Spinal cord (tissue), 9 donors: ENCODE measurements at regions not wholly inside any gene's neighbourhood (a gene's known extent, or its start where the extent isn't known, plus 50 kb on each side); places are given as distances from the start of the nearest gene placed in this dataset.
"Not testable (repeated sequence)": the region's sequence is repeated elsewhere in the genome, so short reads cannot be mapped to it uniquely, and the experiment has no call there.

Experiments used
- DNase-seq, 6 donors: peaks; one replicate each; pipeline versions ENCODE4 v3.0.0 to v3.0.0-alpha.2; 2013 to 2015; ENCODE audit warnings: low spot score in 6 of 6, low read depth in 4 of 6
- H3K27ac ChIP-seq: one replicate; pipeline ENCODE4 v1.5.1; 2013; ENCODE audit warnings: low read depth, low read length, control low read depth
- H3K27me3 ChIP-seq: one replicate; pipeline ENCODE4 v1.6.1; 2013; ENCODE audit warnings: low read length; ENCODE audit not compliant: control insufficient read depth, insufficient read depth
- H3K36me3 ChIP-seq: one replicate; pipeline ENCODE4 v1.6.1; 2013; ENCODE audit warnings: low read length; ENCODE audit not compliant: control insufficient read depth, insufficient read depth
- H3K4me1 ChIP-seq: one replicate; pipeline ENCODE4 v1.6.1; 2013; ENCODE audit warnings: low read length; ENCODE audit not compliant: control insufficient read depth, insufficient read depth
- H3K4me3 ChIP-seq: one replicate; pipeline ENCODE4 v1.5.1; 2013; ENCODE audit warnings: low read depth, low read length, control low read depth
- H3K9me3 ChIP-seq: one replicate; pipeline ENCODE4 v1.6.1; 2013; ENCODE audit warnings: low read length; ENCODE audit not compliant: control insufficient read depth, insufficient read depth
- WGBS: methylation state at CpG from one replicate; pipeline ENCODE4 v1.1.5; 2013; ENCODE audit warnings: missing lambda C conversion rate; ENCODE audit not compliant: insufficient coverage; 5-methylcytosine and 5-hydroxymethylcytosine counted together
- donor health status: healthy.

- WGBS = 100% methylated on average over 1 of the region's 1 CpG
- Histone ChIP-seq H3K27me3 (no peaks in the 10 kb centered on the region), H3K4me3 (no peak overlapping the region), H3K27ac (no peak overlapping the region), H3K4me1 (peaks cover 32% of the 10 kb centered on the region), H3K36me3 (no peaks in the 10 kb centered on the region), H3K9me3 (no peaks in the 10 kb centered on the region)
- DNase-seq = no peak
These were observed 204.6 kb upstream of the APCDD1 start for GRCh38 chr18:10249801-10250200.

GRCh38 chr18:10252494-10252893, 201.9 kb upstream of the APCDD1 start:
- Histone ChIP-seq H3K27ac (no peak overlapping the region), H3K27me3 (no peaks in the 10 kb centered on the region), H3K9me3 (no peaks in the 10 kb centered on the region), H3K36me3 (no peaks in the 10 kb centered on the region), H3K4me1 (peaks cover 11% of the 10 kb centered on the region), H3K4me3 (no peak overlapping the region)
- no CpG with 5 or more reads among the region's 4 CpGs for WGBS
- no peak for DNase-seq

GRCh38 chr18:10252952-10253705, 201.3 kb upstream of the APCDD1 start:
- Histone ChIP-seq H3K4me1 (peaks cover 5% of the 10 kb centered on the region), H3K36me3 (no peaks in the 10 kb centered on the region), H3K4me3 (no peak overlapping the region), H3K27me3 (no peaks in the 10 kb centered on the region), H3K9me3 (no peaks in the 10 kb centered on the region), H3K27ac (no peak overlapping the region)
- 96% methylated on average over 3 of the region's 5 CpGs for WGBS
- no peak for DNase-seq

- H3K27ac ChIP-seq, H3K4me3 ChIP-seq: not testable (repeated sequence)
- WGBS = no CpG with 5 or more reads among the region's 3 CpGs
These were observed 198.2 kb upstream of the APCDD1 start for GRCh38 chr18:10256276-10256675.

GRCh38 chr18:10258836-10259474, 195.5 kb upstream of the APCDD1 start:
- H3K36me3 ChIP-seq = no peaks in the 10 kb centered on the region
- no peak overlapping the region for H3K4me3 ChIP-seq
- DNase-seq = no peak
- no peaks in the 10 kb centered on the region for H3K27me3 ChIP-seq
- 100% methylated on average over 2 of the region's 5 CpGs for WGBS
- no peak overlapping the region for H3K27ac ChIP-seq
- no peaks in the 10 kb centered on the region for H3K9me3 ChIP-seq
- H3K4me1 ChIP-seq = peaks cover 6% of the 10 kb centered on the region

More at GRCh38 chr18:10256276-10256675, 198.2 kb upstream of the APCDD1 start:
- not testable (repeated sequence) for H3K27me3 ChIP-seq, H3K9me3 ChIP-seq, H3K36me3 ChIP-seq, DNase-seq, H3K4me1 ChIP-seq

- Histone ChIP-seq H3K4me1 (peaks cover 6% of the 10 kb centered on the region), H3K36me3 (no peaks in the 10 kb centered on the region), H3K9me3 (no peaks in the 10 kb centered on the region), H3K27ac (no peak overlapping the region), H3K4me3 (no peak overlapping the region), H3K27me3 (no peaks in the 10 kb centered on the region)
- WGBS = no CpG with 5 or more reads among the region's 3 CpGs
- no peak for DNase-seq
These were observed 194.5 kb upstream of the APCDD1 start for GRCh38 chr18:10259901-10260300.

GRCh38 chr18:10261344-10262276, 192.8 kb upstream of the APCDD1 start:
- no peak for DNase-seq
- 100% methylated on average over 1 of the region's 5 CpGs for WGBS

GRCh38 chr18:10262566-10262965, 191.9 kb upstream of the APCDD1 start:
- H3K9me3 ChIP-seq = no peaks in the 10 kb centered on the region
- 78% methylated on average over 7 of the region's 9 CpGs for WGBS
- peaks cover 6% of the 10 kb centered on the region for H3K4me1 ChIP-seq

More at GRCh38 chr18:10261344-10262276, 192.8 kb upstream of the APCDD1 start:
- Histone ChIP-seq H3K27me3 (no peaks in the 10 kb centered on the region), H3K36me3 (no peaks in the 10 kb centered on the region), H3K27ac (no peak overlapping the region), H3K9me3 (no peaks in the 10 kb centered on the region), H3K4me1 (peaks cover 6% of the 10 kb centered on the region), H3K4me3 (no peak overlapping the region)

GRCh38 chr18:10264260-10264659, 190.2 kb upstream of the APCDD1 start:
- H3K4me3 ChIP-seq = no peak overlapping the region
- DNase-seq = no peak
- no peaks in the 10 kb centered on the region for H3K27me3 ChIP-seq
- no peaks in the 10 kb centered on the region for H3K36me3 ChIP-seq
- no peak overlapping the region for H3K27ac ChIP-seq
- peaks cover 6% of the 10 kb centered on the region for H3K4me1 ChIP-seq
- 94% methylated on average over 6 of the region's 7 CpGs for WGBS
- no peaks in the 10 kb centered on the region for H3K9me3 ChIP-seq

More at GRCh38 chr18:10262566-10262965, 191.9 kb upstream of the APCDD1 start:
- H3K27ac ChIP-seq = no peak overlapping the region
- DNase-seq = no peak
- H3K4me3 ChIP-seq = no peak overlapping the region
- H3K36me3 ChIP-seq = no peaks in the 10 kb centered on the region
- no peaks in the 10 kb centered on the region for H3K27me3 ChIP-seq
